Stimulated activated CD4-positive, alpha-beta T cell treated with anti-CD3 and anti-CD28 coated beads, Interleukin-2, amount 100 ng/mL, for 48 hours (primary cell): ENCODE measurements at regions not wholly inside any gene's neighbourhood (a gene's known extent, or its start where the extent isn't known, plus 50 kb on each side); places are given as distances from the start of the nearest gene placed in this dataset.

Source experiments
- DNase-seq, 2 donors: peaks; one replicate each; pipeline ENCODE4 v3.0.0-alpha.2; 2020

DNA sequence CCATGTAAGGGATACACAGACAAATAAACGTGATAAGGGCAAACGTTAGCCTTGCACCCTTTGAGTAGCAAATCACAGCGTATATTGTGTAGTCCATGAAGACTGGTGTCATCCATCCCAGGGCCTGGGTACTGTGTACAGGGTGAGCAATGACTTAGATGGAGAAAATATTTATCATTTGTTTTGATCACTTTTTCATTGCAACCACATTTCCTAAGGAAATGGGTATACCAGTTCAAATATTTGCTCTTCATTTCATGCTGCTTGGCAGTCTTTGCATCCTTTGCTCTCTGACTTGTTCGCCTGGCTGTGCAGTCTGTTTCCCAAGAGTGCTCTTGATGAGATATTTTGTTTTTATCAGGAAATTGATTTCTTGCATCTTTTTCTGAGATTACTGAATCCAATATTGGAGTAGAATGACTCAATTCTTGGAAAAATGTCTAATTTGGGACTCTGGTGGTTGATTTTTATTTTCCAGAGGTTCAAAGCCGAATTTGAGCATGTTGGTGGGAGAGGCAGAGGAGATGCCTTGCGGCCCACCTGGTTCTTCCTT lies 424.6 kb upstream of the SEMA6D start:
- no peak for DNase-seq

DNA sequence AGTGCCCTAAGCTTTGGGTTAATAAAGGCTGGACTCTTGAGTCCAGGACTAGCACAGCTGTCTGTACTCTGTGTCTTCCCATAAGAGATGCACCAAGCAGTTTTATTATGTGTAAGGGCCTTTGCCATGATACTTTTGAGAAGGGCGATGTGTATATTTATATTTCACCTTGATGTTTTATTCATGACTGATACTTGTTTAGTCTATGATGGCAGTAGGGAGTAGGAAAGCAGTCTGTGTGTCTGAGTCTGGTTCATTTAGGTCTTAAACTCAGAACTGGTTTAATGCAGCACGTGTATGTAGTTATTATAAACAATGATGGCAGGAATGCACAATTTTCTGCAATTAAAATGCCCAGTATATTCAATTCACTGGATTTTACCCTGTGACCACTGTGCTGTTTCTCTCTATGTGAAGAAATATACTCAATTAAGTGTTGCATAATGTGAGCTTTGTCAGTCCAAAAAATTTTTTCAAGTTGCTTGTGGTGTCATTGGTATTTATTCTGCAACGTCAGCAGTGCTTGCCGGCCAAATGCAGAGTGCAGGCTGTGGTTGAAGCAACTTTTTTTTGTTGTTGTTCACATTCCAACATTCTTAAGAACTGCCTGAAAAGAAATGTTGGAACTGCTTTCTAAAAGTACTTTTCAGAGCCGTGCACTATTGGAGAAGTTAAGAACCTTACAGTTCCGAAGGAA lies 423.7 kb upstream of the SEMA6D start:
- no peak for DNase-seq

DNA sequence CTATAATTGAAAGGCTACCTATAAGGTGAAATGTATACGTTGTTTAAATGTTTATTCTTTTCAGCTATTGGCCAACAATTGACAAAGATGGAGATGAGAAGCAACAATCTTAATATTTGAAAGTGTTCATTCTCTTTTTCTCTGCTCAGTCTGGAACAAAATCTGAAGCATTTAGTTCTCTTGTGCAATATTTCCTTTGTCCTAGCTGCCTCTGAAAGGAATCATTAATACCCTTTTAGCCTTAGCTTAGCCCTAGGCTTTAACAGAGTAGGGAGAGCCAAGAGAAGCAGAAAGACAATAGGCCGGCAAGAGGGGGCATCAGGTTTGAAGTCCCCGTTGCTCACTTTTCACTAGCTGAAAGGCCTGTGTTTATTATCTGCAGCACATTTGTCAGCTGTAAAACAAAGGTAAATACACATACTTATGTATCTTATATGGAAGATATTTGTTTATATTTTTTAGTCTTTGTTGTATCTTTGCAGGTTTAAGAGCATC lies 422.5 kb upstream of the SEMA6D start:
- no peak for DNase-seq

DNA sequence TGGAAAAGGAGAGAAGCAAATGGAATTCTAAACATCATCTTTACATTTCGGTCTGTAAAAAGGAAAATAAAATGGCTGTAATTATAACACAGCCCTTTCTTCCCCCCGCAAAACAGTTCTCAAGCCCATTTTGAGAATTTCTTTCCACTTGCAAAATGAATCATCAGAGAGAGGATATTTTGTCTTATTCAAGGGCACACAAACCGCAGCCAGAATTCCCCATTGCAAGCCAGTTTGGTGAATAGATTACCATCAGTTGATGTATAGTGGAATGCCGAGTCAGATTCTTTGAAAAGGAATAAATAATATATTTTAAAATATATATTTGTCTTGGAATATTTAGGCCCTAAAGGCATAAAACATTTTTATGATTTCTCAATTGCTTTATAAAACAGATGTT lies 420.4 kb upstream of the SEMA6D start:
- no peak for DNase-seq

DNA sequence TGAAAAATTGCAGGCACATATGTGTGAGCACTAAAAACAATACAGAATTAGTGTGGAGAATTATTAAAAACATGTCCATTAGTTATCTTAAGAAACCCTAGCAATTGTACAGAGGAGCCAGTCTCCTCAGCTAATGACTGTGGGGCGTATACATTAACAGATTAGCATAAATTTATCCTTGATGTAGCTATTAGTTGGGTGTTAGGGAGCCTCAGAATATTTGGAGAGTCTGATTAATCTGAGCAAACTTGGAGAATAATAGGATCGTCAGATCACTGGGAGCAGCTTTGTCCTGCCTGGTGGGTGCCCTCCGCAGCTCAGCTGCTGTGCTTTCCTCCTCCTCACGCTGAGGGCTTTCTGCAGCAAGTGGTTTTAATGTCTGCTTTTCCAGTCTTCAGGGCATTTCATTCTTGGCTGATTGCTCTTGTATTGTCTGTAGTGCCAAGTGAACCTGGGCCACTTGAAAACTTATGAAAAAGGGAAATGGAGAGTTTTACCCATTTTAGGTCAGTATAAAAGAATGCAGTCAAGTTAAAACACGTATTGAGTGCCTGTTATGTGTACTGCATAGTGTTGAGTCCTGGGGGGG lies 417.4 kb upstream of the SEMA6D start:
- no peak for DNase-seq

DNA sequence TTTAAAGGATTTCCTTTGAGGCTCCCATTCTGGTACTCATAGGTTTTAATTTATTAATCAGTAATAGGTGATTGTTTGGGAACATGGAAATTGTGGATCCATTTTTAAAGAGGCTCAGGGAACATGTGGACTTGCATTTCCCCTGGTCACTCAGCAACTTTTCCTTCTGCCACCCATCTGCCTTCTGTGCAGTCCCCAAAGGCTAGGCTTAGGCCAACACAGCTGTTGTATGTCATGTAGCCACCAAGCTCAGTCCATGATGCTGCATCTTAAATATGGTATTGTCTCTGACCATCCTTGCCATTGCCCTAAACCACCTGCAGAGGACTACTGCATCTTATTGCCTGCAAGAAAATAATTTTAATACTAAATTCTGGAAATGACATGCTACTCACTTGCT lies 416.7 kb upstream of the SEMA6D start:
- no peak for DNase-seq

DNA sequence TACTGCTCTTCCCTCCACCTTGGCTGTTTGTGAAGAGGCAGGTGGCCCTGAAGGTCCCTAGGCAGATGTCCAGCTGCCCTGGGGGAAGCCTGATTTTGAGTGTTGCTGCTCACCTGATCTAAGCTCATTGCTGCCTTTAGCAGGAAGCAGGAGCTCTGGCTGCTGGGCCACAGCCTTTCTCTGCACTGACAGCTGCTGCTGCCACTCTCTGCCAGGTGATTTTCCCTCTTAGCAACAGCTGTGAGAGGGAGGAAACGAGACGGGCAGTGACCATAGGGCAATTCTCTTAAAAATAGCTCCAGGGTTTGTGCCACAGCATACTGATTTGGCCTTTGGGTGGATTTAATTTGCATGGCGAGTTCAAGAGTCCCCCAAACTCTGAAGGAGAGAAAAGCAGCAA lies 415.8 kb upstream of the SEMA6D start:
- DNase-seq: no peak

DNA sequence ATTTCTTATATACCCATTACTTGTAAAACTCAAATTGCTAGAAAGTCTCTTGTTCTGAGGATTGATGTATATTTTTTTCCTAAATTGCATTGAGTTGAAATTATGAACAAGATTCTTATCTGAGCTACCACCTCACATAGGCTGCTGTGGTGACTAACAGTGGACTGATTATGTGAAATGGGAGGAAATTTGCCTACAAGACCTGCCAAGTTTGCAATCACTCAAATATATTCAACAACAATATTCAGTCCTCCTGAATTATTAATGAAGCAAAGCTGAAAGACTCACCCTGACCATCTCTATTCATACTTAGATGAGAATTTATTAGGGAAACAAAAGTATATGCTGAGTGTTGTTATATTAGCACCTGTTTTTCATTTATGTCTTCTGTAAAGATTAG lies 412.6 kb upstream of the SEMA6D start:
- no peak for DNase-seq

DNA sequence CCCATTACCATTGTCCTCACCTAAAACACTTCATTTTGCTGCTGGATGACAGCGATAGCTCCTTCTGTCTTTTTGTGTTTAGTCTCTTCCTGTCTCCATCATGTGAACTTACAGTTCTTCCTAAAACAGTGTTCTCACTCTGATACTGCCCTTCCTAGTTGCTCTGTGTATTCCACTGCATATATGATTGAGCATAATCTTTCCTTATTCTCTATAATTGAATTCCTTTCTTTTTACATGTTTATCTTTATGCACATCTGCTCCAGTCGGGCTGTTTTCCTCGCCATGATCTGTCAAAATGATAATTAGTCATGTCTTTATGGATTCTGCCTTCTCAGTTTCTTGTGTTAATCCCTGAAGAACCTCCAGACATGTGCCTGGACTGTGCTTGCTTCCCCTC lies 405.1 kb upstream of the SEMA6D start:
- no peak for DNase-seq

DNA sequence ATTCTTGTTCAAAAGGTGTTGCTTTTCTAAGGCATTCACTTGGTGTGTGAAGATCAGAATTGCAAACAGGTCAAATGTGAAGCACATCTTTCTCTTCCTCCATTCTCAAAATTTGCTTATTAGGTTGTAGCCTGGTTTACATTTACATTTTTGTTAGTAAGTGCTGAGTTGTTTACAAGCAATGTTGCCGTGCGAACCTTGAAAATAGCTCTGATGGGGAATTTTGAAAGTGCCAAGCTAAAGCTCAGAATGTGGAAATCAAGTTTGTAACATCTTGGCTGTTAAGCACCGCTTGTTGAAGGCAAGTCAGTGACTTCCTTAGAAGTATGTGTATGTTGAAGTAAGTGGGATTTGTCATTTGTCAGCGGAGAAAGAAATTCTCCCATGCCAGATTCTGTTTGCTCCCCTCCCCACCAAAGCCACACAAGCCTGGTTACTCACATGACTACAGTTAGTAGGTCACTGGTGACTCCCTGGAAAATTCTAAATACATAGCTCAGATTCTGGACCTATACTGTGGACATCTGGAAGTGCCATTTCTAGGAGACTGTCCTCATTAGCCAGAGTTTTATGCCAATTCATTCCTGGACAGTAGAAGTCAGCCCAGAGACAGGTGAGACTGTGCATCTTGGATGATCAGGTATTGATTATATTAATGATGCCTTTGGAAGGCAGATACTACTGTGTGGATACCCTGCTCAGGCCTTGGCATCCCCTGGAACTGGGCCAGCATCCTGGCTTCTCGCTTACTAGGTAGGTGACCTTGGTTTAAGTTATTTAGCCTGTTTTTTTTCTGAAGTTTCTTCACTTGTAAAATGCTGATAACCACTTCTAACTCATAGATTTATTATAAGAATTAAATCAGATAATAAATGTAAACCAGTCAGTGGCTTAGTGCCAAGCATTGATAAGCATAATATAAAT lies 390.6 kb upstream of the SEMA6D start:
- DNase-seq: no peak

DNA sequence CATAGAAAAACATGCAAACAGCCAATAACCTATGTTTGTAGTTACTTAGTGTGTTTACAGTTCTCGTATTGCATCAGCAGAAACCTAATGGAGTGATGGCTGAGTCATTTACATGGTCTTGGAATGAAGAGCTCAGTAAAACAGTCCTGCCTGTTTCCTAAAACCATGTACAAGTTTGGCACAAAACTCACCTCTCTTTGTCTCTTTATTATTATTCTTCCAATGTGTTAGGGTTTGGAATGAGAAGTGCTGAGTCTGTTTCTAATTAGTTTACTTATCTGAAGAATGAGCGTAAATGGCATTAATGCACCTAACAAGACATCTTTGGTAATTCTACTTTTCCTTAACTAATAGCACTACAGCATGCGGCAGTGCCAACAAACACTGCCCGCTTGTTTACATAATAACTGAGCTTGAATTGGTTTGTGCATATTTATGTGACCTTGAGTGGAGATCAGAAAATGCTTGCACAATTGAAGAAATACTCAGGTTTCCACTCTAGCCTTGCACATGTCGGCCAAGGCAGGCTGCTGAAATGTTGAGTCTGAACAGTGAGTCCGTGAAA lies 385.4 kb upstream of the SEMA6D start:
- DNase-seq: no peak

DNA sequence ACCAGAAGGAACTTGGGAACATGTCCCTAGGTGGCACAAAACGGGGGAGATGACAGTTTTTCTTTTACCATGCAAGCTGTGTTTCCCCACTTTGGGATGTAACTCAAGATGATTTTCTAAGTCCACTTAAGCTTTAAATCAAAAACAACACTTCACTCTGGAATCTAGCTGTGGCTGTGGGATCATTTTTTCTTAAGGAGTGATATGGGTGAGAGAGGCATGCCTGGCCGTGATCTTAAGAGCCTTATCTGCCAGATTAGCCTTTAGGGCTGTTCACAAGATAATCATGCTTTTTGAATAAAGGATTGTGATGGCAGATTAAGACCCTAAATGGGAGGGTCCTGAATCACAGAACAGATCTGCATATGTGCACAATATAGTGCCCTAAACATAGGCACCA lies 384.8 kb upstream of the SEMA6D start:
- no peak for DNase-seq

DNA sequence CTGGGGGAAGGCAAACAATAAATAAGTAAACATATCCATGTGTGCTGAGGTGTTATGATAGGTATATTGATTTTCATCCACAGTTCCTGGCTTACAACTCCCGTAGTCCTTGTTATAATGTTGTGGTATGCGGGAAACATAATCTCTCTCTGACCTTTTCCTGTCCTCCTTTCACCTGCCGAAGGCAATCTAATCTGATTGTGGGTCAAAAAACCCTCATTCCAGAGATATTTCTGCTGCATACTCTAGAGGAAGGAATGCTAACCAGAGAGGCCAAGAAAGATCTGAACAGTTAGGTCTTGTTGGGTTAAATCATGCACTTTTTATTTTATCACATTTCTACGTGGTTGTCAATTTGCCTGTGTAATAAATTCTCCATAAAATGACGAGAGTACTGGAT lies 383.6 kb upstream of the SEMA6D start:
- DNase-seq: no peak

DNA sequence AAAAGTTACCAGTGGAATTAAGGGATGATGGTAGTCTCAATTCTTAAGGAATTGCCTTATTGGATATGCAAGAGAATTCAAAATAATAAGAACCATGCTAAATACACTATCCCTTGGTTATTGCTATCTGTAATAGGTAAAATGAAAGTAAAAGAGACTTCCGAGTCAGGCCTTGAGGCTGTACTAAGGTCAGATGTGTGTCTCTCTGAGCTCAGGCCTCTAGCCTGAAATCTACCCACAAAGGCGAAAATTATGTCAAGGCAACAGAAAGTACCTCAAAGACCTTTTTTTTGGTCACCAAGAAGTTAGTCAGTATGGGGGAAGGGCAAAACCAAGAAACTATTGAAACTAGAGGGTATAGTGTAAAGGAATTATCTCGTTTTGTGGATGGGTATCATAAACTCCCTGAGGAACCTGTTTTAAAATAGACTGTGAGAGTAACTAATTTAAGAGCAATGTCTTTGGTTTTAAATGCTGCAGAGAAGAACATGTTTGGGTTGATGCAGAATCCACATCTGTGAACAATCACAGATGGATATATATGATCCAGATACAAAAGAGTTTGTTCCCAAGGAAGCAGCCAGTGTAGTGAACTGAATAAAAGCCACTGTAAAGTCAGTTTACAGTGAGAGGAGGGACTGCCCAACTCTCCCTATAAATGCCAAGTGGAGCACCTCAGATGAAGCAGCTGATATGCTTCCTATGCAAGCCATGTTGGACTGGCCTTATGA lies 382.3 kb upstream of the SEMA6D start:
- no peak for DNase-seq

DNA sequence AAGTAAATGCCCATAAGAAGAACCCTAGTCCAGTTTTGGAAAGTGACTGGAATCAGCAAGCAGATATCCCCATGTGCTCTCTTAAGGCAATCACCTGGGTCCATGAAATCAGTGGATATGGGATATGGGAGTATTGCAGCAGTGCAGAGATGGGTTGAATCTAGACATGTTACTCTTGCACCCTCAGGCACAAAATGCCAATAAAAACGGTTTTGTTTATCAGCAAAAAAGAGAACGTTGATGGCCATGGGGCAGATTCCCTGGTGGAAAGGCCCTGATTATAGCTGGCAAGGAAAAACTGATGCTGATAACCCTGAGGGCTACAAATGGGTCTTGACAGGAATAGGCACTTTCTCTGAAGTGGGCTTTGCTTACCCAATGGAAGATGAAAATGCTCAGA lies 380.2 kb upstream of the SEMA6D start:
- no peak for DNase-seq

DNA sequence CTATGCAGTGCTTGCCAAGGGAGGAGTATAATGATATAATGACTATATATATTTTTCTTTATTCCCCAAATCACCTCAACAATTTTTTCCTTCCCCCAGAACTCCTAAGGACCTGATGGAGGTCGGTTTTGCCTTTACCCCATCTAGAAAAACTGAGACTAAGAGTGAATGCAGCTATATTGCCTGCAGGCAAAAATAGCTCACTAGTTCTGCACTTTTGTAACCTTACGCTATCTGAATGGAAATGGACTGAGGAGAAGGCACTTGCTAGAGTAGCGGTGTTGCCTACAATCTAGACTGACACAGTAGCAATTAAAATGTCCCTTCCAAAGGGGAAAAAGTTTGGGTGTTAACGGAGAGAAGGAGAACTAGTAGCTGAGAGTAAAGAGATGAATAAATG lies 379.5 kb upstream of the SEMA6D start:
- no peak for DNase-seq

DNA sequence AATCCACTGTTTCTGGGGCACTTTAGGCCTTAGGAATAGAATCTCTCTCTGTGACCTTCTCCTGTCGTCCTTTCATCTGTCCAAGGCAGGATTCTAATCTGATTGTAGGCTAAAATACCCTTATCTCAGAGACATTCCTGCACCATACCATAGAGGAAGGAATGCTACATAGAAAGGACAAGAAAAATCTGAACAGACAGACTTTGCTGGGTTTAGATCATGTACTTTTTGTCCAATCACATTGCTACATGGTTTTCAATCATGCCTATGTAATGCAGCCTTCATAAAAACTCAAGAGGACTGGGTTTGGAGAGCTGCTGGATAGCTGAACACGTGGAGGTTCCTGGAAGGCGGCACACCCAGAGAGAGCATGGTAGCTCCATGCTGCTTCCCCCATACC lies 378.5 kb upstream of the SEMA6D start:
- no peak for DNase-seq

DNA sequence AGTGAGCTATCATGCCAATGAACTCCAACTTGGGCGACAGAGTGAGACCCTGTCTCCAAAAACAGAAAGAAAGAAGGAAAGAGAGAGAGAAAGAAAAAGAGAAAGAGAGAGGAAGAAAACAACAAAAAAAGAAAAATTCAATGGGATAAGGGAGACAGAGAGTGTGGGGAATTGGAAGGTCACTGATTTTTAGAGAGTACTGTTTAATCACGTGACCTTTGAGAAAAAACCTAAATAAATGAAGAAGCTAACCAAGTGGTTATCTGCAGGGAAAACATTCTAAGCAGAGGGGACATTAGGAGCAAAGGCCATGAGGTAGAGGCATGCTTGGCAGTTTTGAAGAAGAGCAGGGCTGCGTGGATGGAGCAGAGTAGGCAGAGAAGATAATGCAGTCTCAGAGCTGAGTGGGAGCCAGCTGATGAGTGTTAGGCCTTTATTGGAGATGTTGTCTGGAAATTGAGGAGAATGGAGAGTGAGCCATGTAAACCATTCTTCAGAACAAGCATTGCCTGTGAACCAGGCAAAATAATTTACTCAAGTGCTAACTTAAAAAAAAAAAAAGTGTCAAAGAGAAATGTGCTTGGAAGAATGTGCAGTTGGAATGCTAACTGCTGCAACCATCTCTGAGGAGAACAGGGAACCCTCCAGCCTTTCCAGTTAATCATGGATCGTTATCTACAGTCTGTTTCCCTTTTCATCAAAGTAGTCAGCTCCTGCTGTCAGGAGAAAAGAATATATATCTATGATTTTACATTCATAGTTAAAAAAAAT lies 377.3 kb upstream of the SEMA6D start:
- no peak for DNase-seq

DNA sequence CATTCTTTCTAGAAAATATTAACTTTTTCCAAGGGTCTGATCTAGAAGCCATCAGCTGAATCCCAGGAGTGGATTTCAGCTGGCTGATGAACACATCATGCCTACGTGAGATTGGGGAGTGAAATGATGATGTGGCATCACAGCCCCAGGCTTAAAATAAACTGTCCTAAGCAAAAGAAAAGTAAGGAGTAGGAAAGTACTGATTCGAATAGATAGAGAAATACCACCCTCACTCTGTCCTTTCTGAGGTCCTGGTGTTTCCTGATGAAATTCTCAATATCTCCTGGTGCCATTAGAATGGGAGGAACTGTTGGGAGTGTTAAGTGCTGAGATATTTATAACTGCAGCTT lies 376.8 kb upstream of the SEMA6D start:
- no peak for DNase-seq

DNA sequence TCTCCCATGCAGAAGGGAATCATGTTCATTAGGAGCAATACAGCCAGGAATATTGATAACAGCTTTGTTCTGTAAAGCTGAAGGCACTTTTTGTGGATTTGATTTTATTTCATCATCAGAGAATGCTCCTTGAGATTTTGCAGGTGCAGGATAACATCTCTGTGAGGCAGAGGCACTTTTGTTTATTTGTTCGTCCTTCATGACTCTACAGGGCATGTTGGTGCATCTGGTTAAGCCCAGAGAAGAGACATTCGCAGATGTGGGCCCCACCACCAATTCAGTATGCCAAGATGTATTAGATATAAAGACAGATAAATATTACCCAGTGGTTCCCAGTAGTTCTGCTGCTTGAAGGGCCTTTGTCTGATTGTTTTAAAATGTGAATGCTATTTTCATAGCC lies 368.1 kb upstream of the SEMA6D start:
- no peak for DNase-seq

DNA sequence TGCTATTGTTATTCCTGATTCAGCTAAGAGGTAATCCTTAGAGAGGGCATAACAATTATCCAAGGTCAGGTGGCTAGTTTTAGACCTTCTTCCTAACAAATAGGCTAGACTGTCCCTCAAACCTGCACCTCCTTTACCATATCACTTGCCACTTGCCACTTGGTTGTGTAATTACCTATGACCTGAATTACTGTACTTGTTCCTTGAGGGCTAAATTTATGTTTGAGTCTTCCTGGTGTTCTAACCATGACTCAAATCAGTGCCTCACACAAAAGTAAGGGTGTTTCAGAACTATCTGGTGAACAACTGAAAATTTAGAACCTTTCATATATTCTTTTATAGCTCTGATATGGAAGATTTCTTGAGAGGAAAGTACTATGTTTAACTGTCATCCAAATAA lies 365.8 kb upstream of the SEMA6D start:
- no peak for DNase-seq

DNA sequence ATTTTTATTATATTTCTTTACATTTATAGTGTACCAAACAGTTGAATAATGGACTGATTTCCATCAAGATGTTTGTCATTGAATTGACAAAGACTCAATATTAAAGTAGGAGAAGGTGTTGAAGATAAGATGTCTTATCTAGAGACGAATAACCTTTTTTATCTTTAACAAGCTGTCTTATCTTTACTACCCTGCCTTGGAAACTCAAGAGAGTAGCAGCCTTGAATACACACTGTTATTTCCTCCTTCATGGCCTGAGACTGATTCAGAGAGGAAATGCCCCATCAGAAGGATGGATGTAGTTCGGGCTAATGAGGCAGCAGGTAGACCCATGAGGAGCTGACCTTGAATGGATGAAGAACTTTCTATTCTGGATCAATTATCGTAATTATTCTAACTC lies 365.1 kb upstream of the SEMA6D start:
- no peak for DNase-seq
